Lung (tissue), 11 donors: ENCODE measurements at regions not wholly inside any gene's neighbourhood (a gene's known extent, or its start where the extent isn't known, plus 50 kb on each side); places are given as distances from the start of the nearest gene placed in this dataset.
A peak's percentile ranks its signal among the peaks of the same experiment; 100 is the strongest.

ENCODE experiments used
- ATAC-seq: fragments of 200-7000 bp; cut with Tn5 transposase; one replicate; pipeline ENCODE4 v1.9.1; 2020; ENCODE audit warnings: moderate number of reproducible peaks; ENCODE audit not compliant: insufficient read depth, low FRiP score
- DNase-seq, 3 donors: peaks; one replicate each; pipeline ENCODE4 v3.0.0-alpha.2; 2013 to 2017
- H3K27ac ChIP-seq, 2 donors: one replicate each; pipeline ENCODE4 v1.5.1; 2013; ENCODE audit warnings: mild to moderate bottlenecking in 2 of 2, moderate library complexity in 2 of 2, control low read depth in 1 of 2, inconsistent platforms in 1 of 2, low read depth in 1 of 2, low read length in 1 of 2
- H3K27me3 ChIP-seq, 3 donors: one replicate each; pipeline ENCODE4 v1.5.1; 2013; ENCODE audit warnings: low read length in 2 of 3; ENCODE audit not compliant: control insufficient read depth in 3 of 3, insufficient read depth in 3 of 3
- H3K36me3 ChIP-seq, 4 donors: one replicate each; pipeline ENCODE4 v1.5.1; 2013; ENCODE audit warnings: low read length in 4 of 4, mild to moderate bottlenecking in 1 of 4, moderate library complexity in 1 of 4; ENCODE audit not compliant: control insufficient read depth in 4 of 4, insufficient read depth in 4 of 4
- H3K4me1 ChIP-seq, 5 donors: one replicate each; pipeline ENCODE4 v1.5.1; 2013; ENCODE audit warnings: low read length in 5 of 5, mild to moderate bottlenecking in 2 of 5, moderate library complexity in 1 of 5; ENCODE audit not compliant: control insufficient read depth in 5 of 5, insufficient read depth in 5 of 5
- H3K4me3 ChIP-seq: one replicate; pipeline ENCODE4 v1.5.1; 2013; ENCODE audit warnings: mild to moderate bottlenecking, control low read depth, moderate library complexity
- H3K9ac ChIP-seq, 2 donors: one replicate each; pipeline ENCODE4 v1.5.1; 2013; ENCODE audit warnings: low read length in 2 of 2, control low read depth in 1 of 2; ENCODE audit not compliant: insufficient read depth in 1 of 2
- H3K9me3 ChIP-seq, 4 donors: one replicate each; pipeline ENCODE4 v1.5.1; 2013; ENCODE audit warnings: low read length in 3 of 4, mild to moderate bottlenecking in 1 of 4, moderate library complexity in 1 of 4; ENCODE audit not compliant: control insufficient read depth in 4 of 4, insufficient read depth in 3 of 4
- CTCF ChIP-seq: IDR thresholded peaks from 2 replicates; pipeline ENCODE4 v1.5.1; 2012; ENCODE audit warnings: mild to moderate bottlenecking; ENCODE audit errors: control extremely low read depth, extremely low read depth
- WGBS, 2 donors: extraction: QIAGEN DNeasy Blood & Tissue Kit; methylation state at CpG; one replicate each; pipeline ENCODE4 v1.1.7; 2013; 5-methylcytosine and 5-hydroxymethylcytosine counted together
- donor health status: control.
- donor health status: control.
- donor health status: Bipolar disorder and iron deficiency.
- donor health status: healthy.
- donor health status: DM: yes; HTN: yes; CAD: no.

- Histone ChIP-seq H3K4me1 (peaks cover 0 to 6% (median 0%) of the 10 kb centered on the region in 5 donors), H3K4me3 (no peak overlapping the region), H3K36me3 (no peaks in the 10 kb centered on the region), H3K27ac (no peak overlapping the region), H3K9ac (no peak overlapping the region), H3K9me3 (peaks cover 0 to 3% (median 0%) of the 10 kb centered on the region in 4 donors), H3K27me3 (no peaks in the 10 kb centered on the region)
- ATAC-seq (no peak), DNase-seq (peak in 1 of 3 donors; percentile 6)
- TF ChIP-seq CTCF, result no peak
These were observed 303.0 kb upstream of the CDH9 start for GRCh38 chr5:27341342-27341741.

- Histone ChIP-seq H3K4me1 (peaks cover 0 to 6% (median 0%) of the 10 kb centered on the region in 5 donors), H3K4me3 (no peak overlapping the region), H3K27me3 (no peaks in the 10 kb centered on the region), H3K36me3 (no peaks in the 10 kb centered on the region), H3K9ac (no peak overlapping the region), H3K27ac (no peak overlapping the region), H3K9me3 (peaks cover 0 to 3% (median 0%) of the 10 kb centered on the region in 4 donors)
- DNase-seq (no peak), ATAC-seq (no peak)
- TF ChIP-seq CTCF, result no peak
- 21 to 87% methylated on average over 1 of the region's 1 CpG for WGBS, 2 donors
These were observed 298.4 kb upstream of the CDH9 start for GRCh38 chr5:27336817-27337216.

GRCh38 chr5:27328480-27328879 lies 290.1 kb upstream of the CDH9 start:
- no peaks in the 10 kb centered on the region for H3K4me1 ChIP-seq
- DNase-seq (no peak), ATAC-seq (no peak)
- no peak overlapping the region for H3K4me3 ChIP-seq
- H3K36me3 ChIP-seq, result no peaks in the 10 kb centered on the region
- H3K27ac ChIP-seq, result no peak overlapping the region
- H3K9ac ChIP-seq, result no peak overlapping the region
- H3K27me3 ChIP-seq, result no peaks in the 10 kb centered on the region
- 90 to 91% methylated on average over 4 of the region's 4 CpGs for WGBS, 2 donors
- TF ChIP-seq CTCF, result no peak
- H3K9me3 ChIP-seq, result peaks cover 0 to 3% (median 0%) of the 10 kb centered on the region in 4 donors

- ATAC-seq, result no peak
- Histone ChIP-seq H3K27me3 (no peaks in the 10 kb centered on the region), H3K9me3 (no peaks in the 10 kb centered on the region), H3K4me1 (no peaks in the 10 kb centered on the region), H3K36me3 (no peaks in the 10 kb centered on the region), H3K27ac (no peak overlapping the region), H3K4me3 (no peak overlapping the region), H3K9ac (no peak overlapping the region)
- no peak for DNase-seq
- TF ChIP-seq CTCF, result no peak
These were observed 287.1 kb upstream of the CDH9 start for GRCh38 chr5:27325513-27325912.
